SJCRH30 (cell line): ENCODE measurements at regions not wholly inside any gene's neighbourhood (a gene's known extent, or its start where the extent isn't known, plus 50 kb on each side); places are given as distances from the start of the nearest gene placed in this dataset.
"Not testable (repeated sequence)": the region's sequence is repeated elsewhere in the genome, so short reads cannot be mapped to it uniquely, and the experiment has no call there.

Experiments
- DNase-seq, 2 experiments: peaks; one replicate each; pipeline ENCODE4 v3.0.0-alpha.2; 2015 to 2020
- H3K27ac ChIP-seq: fragments of 250-450 bp; sonication (Bioruptor Pico); 2 replicates; pipeline ENCODE4 v1.5.1; 2020; ENCODE audit warnings: mild to moderate bottlenecking, moderate library complexity
- H3K27me3 ChIP-seq: fragments of 250-450 bp; sonication (Bioruptor Pico); 2 replicates; pipeline ENCODE4 v1.5.1; 2020; ENCODE audit warnings: mild to moderate bottlenecking, moderate library complexity
- H3K36me3 ChIP-seq: fragments of 250-450 bp; sonication (Bioruptor Pico); 2 replicates; pipeline ENCODE4 v1.5.1; 2020; ENCODE audit warnings: mild to moderate bottlenecking, moderate library complexity
- H3K4me1 ChIP-seq: fragments of 250-450 bp; sonication (Bioruptor Pico); 2 replicates; pipeline ENCODE4 v1.5.1; 2020; ENCODE audit warnings: mild to moderate bottlenecking, moderate library complexity
- H3K4me3 ChIP-seq: fragments of 250-450 bp; sonication (Bioruptor Pico); 2 replicates; pipeline ENCODE4 v1.5.1; 2020; ENCODE audit warnings: mild to moderate bottlenecking, moderate library complexity
- H3K9me3 ChIP-seq: fragments of 250-450 bp; sonication (Bioruptor Pico); replicated peaks from 2 replicates; pipeline ENCODE4 v1.5.1; 2020; ENCODE audit warnings: mild to moderate bottlenecking, moderate library complexity

GRCh38 chr5:84816746-84817547 lies 432.3 kb upstream of the EDIL3 start:
- Histone ChIP-seq H3K36me3 (no peaks in the 10 kb centered on the region), H3K27me3 (no peaks in the 10 kb centered on the region), H3K4me1 (no peaks in the 10 kb centered on the region), H3K9me3 (no peaks in the 10 kb centered on the region), H3K4me3 (no peak overlapping the region), H3K27ac (no peak overlapping the region)
- DNase-seq, result peak in 1 of 2 experiments; percentile 6

DNA sequence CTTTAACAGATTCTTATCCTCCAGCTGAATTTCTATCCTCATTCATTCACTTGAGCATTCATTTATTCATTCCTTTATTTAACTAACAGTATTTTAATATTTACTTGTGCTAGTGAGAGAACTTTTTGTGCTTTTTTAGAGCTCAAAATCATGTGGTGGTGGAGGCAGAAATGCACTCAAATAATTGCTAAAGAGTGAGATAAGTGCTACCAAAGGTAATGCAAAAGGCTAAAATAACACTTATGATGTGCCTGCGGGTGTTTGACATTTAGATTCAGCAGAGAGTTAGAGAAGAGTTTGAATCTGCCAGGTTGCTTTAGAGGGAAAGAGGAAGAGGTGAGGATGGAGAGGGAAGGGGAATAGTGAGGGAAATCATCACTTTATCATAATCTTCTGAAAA lies 431.5 kb upstream of the EDIL3 start:
- Histone ChIP-seq H3K27me3 (no peaks in the 10 kb centered on the region), H3K36me3 (no peaks in the 10 kb centered on the region), H3K27ac (no peak overlapping the region), H3K9me3 (no peaks in the 10 kb centered on the region), H3K4me1 (no peaks in the 10 kb centered on the region), H3K4me3 (no peak overlapping the region)
- no peak for DNase-seq

GRCh38 chr5:84805473-84805872 lies 420.8 kb upstream of the EDIL3 start:
- H3K4me3 ChIP-seq, result no peak overlapping the region
- no peaks in the 10 kb centered on the region; the same call in 1 of the 2 replicates for H3K9me3 ChIP-seq
- no peak for DNase-seq
- H3K4me1 ChIP-seq, result peaks cover 12% of the 10 kb centered on the region
- no peaks in the 10 kb centered on the region for H3K36me3 ChIP-seq
- H3K27me3 ChIP-seq, result no peaks in the 10 kb centered on the region
- H3K27ac ChIP-seq, result no peak overlapping the region

DNA sequence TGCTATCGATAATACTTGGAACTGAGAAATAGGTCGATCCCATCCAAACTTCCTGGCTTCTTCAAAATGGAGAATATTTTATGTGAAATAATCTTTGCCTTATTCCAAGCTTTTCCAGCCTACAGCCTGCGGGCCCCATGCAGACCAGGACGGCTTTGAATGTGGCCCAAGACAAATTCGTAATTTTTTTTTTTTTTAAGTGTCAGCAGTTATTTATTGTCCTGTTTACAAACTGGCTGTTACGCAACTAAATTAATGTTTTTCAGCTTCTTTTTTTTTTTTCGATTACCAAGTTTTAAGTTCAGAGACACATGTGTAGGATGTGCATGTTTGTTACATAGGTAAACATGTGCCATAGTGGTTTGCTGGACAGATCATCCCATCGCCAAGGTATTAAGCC lies 411.7 kb upstream of the EDIL3 start:
- no peaks in the 10 kb centered on the region for H3K9me3 ChIP-seq
- H3K4me1 ChIP-seq, result no peaks in the 10 kb centered on the region
- H3K27me3 ChIP-seq, result no peaks in the 10 kb centered on the region
- no peak overlapping the region for H3K27ac ChIP-seq
- H3K36me3 ChIP-seq, result no peaks in the 10 kb centered on the region
- DNase-seq, result no peak
- no peak overlapping the region for H3K4me3 ChIP-seq

DNA sequence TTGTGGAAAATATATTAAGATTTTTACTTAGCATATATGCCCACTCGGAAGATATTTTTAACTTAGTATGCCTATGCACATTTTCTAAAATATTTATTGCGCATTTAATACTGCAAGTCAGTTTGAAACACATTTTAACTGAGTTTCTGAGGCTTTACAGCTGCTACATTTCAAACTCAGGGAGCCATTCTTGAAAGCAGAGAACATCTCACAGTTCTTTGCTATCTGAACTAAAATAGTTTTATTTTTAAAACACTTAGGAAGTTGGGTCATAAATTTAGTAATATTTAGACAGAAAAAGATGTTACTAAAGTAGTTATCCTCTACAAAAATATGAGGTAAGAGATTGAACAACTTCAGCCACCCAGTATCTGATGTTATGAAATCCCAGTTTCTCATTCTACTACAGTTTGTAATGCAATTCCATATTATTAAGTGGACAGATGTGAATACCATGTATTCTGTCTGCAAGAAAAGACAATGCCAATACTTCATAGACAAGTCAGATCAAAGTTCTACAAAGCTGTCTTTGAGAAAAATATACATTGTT lies 409.9 kb upstream of the EDIL3 start:
- Histone ChIP-seq H3K27me3 (no peaks in the 10 kb centered on the region), H3K4me3 (no peak overlapping the region), H3K36me3 (no peaks in the 10 kb centered on the region), H3K27ac (no peak overlapping the region), H3K9me3 (no peaks in the 10 kb centered on the region), H3K4me1 (no peaks in the 10 kb centered on the region)
- no peak for DNase-seq

DNA sequence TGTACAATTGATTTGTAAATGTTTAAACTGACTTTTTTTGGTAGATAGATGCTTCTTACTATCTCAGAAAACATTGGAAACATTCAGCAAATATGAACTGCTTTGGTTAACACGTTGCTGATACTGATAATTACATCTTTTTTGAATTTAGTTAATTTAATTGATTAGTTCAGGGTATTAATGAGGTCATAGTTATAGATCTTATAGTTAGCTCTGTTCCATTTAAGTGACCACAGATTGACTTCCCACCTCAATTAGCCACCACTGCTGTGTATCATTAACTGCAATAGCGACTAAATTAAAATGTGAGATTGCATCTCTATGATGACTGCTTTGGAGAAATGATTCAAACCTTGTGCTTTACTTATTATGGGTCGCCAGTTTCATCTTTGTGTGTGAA lies 407.1 kb upstream of the EDIL3 start:
- DNase-seq, result no peak
- no peaks in the 10 kb centered on the region for H3K4me1 ChIP-seq
- H3K27ac ChIP-seq, result no peak overlapping the region
- peaks cover 4% of the 10 kb centered on the region; the same call in 1 of the 2 replicates for H3K9me3 ChIP-seq
- H3K36me3 ChIP-seq, result no peaks in the 10 kb centered on the region
- H3K27me3 ChIP-seq, result no peaks in the 10 kb centered on the region
- H3K4me3 ChIP-seq, result no peak overlapping the region

DNA sequence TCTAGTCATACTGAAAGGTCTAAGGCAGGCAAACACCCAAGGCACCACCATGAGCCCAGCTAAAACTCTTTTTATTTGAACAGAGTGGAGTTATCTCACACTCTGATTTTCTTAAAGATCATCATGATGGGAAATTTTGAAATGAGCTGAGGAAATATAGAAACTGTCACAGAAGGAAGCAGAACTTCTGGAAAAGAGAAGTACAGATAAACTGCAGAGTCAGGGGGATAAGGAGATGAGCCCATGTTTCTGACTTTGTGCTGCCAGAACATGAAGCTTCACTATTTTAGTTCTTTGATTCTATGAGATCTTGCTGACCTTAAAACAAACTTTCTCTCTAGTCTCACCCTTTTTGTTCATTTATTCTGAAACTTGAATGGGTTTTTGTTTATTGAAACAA lies 406.5 kb upstream of the EDIL3 start:
- Histone ChIP-seq H3K4me1 (no peaks in the 10 kb centered on the region), H3K27me3 (no peaks in the 10 kb centered on the region), H3K9me3 (peaks cover 4% of the 10 kb centered on the region; the same call in 1 of the 2 replicates), H3K27ac (no peak overlapping the region), H3K4me3 (no peak overlapping the region), H3K36me3 (no peaks in the 10 kb centered on the region)
- DNase-seq, result no peak

GRCh38 chr5:84790406-84790805 lies 405.7 kb upstream of the EDIL3 start:
- no peak overlapping the region for H3K27ac ChIP-seq
- no peak for DNase-seq
- H3K36me3 ChIP-seq, result no peaks in the 10 kb centered on the region
- H3K4me3 ChIP-seq, result no peak overlapping the region
- no peaks in the 10 kb centered on the region for H3K27me3 ChIP-seq
- H3K9me3 ChIP-seq, result peaks cover 4% of the 10 kb centered on the region; the same call in 1 of the 2 replicates
- H3K4me1 ChIP-seq, result no peaks in the 10 kb centered on the region

DNA sequence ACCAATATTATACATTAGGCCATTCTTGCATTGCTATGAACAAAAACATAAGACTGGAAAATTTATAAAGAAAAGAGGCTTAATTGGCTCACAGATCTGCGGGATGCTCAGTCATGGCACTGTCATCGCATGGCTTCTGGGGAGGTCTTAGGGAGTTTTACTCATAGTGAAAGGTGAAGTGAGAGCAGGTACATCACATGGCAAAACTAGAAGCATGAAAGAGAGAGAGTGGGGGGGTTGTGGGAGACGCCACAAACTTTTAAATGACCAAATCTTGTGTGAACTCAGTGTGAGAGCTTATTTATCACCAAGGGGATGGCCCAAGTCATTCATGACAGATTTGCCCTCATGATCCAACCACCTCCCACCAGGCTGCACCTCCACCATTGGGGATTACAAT lies 398.3 kb upstream of the EDIL3 start:
- peaks cover 4% of the 10 kb centered on the region; the same call in 1 of the 2 replicates for H3K4me1 ChIP-seq
- DNase-seq, result no peak
- H3K27ac ChIP-seq, result no peak overlapping the region
- no peaks in the 10 kb centered on the region for H3K9me3 ChIP-seq
- no peaks in the 10 kb centered on the region for H3K36me3 ChIP-seq
- no peak overlapping the region for H3K4me3 ChIP-seq
- H3K27me3 ChIP-seq, result no peaks in the 10 kb centered on the region

DNA sequence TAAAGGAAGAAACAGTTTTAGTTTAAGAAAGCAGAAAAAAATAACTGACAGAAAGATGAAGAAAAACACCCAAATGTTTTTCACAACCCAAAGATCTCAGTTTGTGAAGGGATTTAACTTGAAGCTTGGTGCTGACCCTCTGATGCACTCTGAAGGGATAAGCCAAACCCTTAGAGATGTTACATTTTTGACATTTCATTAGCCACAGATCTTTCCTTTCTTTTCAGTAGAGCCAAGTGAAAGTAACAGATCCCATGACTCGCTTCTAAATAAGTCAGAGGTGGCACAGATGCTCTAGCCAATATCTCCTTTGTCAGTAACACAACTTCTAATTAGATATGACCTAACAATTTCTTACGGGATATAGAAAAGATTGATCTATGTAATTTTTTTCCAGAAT lies 394.5 kb upstream of the EDIL3 start:
- no peaks in the 10 kb centered on the region for H3K9me3 ChIP-seq
- H3K4me3 ChIP-seq, result no peak overlapping the region
- peak in 1 of 2 experiments; percentile 33 for DNase-seq

DNA sequence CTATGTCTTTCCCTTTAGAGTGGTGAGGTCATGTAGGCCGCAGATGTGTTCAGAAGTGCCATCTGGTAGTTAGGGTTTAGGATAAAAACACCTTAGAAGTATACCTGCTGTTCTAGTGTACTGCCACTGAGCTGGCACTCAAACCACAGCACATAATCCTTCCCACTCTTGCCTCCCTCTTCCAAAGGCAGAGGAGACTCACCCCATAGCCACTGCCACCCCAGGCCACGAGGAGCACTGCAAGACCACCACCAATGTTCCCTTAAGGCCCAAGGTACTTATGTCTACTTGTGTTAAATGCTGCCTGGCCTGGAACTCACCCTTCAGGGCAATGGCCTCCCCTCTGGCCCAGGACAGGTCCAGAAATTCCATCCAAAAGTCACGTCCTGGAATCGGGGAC lies 379.5 kb upstream of the EDIL3 start:
- H3K4me3 ChIP-seq, result no peak overlapping the region
- no peak overlapping the region for H3K27ac ChIP-seq
- no peak for DNase-seq
- no peaks in the 10 kb centered on the region for H3K27me3 ChIP-seq
- no peaks in the 10 kb centered on the region for H3K4me1 ChIP-seq
- H3K9me3 ChIP-seq, result no peaks in the 10 kb centered on the region
- no peaks in the 10 kb centered on the region; the same call in 1 of the 2 replicates for H3K36me3 ChIP-seq

More for the DNA sequence above, 394.5 kb upstream of the EDIL3 start:
- Histone ChIP-seq H3K27me3 (no peaks in the 10 kb centered on the region), H3K27ac (no peak overlapping the region), H3K36me3 (no peaks in the 10 kb centered on the region), H3K4me1 (peaks cover 4% of the 10 kb centered on the region; the same call in 1 of the 2 replicates)

- Histone ChIP-seq H3K9me3 (no peaks in the 10 kb centered on the region), H3K27me3 (no peaks in the 10 kb centered on the region), H3K4me1 (no peaks in the 10 kb centered on the region), H3K4me3 (no peak overlapping the region), H3K36me3 (no peaks in the 10 kb centered on the region), H3K27ac (no peak overlapping the region)
- no peak for DNase-seq
Observed at GRCh38 chr5:84758008-84758407, 373.3 kb upstream of the EDIL3 start.

- Histone ChIP-seq H3K9me3 (no peaks in the 10 kb centered on the region; the same call in 1 of the 2 replicates), H3K27me3 (no peaks in the 10 kb centered on the region), H3K4me3 (no peak overlapping the region), H3K27ac (no peak overlapping the region), H3K36me3 (no peaks in the 10 kb centered on the region), H3K4me1 (no peaks in the 10 kb centered on the region)
- no peak for DNase-seq
Observed at GRCh38 chr5:84752780-84753179, 368.1 kb upstream of the EDIL3 start.

- Histone ChIP-seq H3K27ac (no peak overlapping the region), H3K9me3 (no peaks in the 10 kb centered on the region; the same call in 1 of the 2 replicates), H3K4me3 (no peak overlapping the region), H3K36me3 (no peaks in the 10 kb centered on the region), H3K27me3 (no peaks in the 10 kb centered on the region), H3K4me1 (no peaks in the 10 kb centered on the region)
- no peak for DNase-seq
Observed at GRCh38 chr5:84748313-84748712, 363.6 kb upstream of the EDIL3 start.

DNA sequence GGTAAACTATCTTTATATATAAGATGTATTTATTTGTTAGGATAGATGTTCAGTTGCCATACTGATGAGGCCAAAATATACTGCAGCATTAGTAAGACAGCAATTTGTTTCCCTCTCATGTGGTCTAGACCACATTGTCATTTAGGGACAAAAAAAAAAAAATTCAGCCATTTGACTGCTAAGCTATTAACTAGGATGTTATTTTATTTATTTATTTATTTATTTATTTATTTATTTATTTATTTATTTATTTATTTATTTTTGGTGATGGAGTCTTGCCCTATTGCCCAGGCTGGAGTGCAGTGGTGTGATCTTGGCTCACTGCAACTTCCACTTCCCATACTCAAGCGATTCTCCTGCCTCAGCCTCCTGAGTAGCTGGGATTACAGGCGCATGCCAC lies 361.6 kb upstream of the EDIL3 start:
- not testable (repeated sequence) for H3K36me3 ChIP-seq

GRCh38 chr5:84741056-84741455 lies 356.4 kb upstream of the EDIL3 start:
- H3K27me3 ChIP-seq, result no peaks in the 10 kb centered on the region
- H3K27ac ChIP-seq, result no peak overlapping the region
- DNase-seq, result no peak
- no peaks in the 10 kb centered on the region for H3K4me1 ChIP-seq
- no peaks in the 10 kb centered on the region for H3K36me3 ChIP-seq
- no peaks in the 10 kb centered on the region for H3K9me3 ChIP-seq
- no peak overlapping the region for H3K4me3 ChIP-seq

More for the DNA sequence above, 361.6 kb upstream of the EDIL3 start:
- not testable (repeated sequence) for H3K4me3 ChIP-seq, H3K27ac ChIP-seq, DNase-seq, H3K9me3 ChIP-seq, H3K27me3 ChIP-seq, H3K4me1 ChIP-seq
